Activated CD4-positive, alpha-beta T cell treated with anti-CD3 and anti-CD28 coated beads for 36 hours (primary cell): ENCODE measurements at regions not wholly inside any gene's neighbourhood (a gene's known extent, or its start where the extent isn't known, plus 50 kb on each side); places are given as distances from the start of the nearest gene placed in this dataset.

Source experiments
- ATAC-seq: fragments of 200-7000 bp; cut with Tn5 transposase; one replicate; pipeline ENCODE4 v1.10.0; 2021; ENCODE audit warnings: mild to moderate bottlenecking, moderate library complexity
- CTCF ChIA-PET: fragments of 350-600 bp; sonication (Branson Sonifier 250); formaldehyde crosslinking; loops from one replicate; lab custom pipeline; 2021; ENCODE audit warnings: antibody characterized with exemption; lab: Charles Lee
- POLR2A ChIA-PET: fragments of 350-600 bp; sonication (Branson Sonifier 250); formaldehyde crosslinking; loops from one replicate; lab custom pipeline; 2021; ENCODE audit warnings: antibody characterized with exemption, inconsistent platforms; lab: Charles Lee
- DNase-seq: peaks from one replicate; pipeline ENCODE4 v3.0.0-alpha.2; 2020
- H3K27ac Mint-ChIP-seq: one replicate; pipeline ENCODE4 v1.8.0; 2021; ENCODE audit warnings: mixed read lengths
- H3K27me3 Mint-ChIP-seq: one replicate; pipeline ENCODE4 v1.8.0; 2021; ENCODE audit warnings: mixed read lengths
- H3K36me3 Mint-ChIP-seq: one replicate; pipeline ENCODE4 v1.8.0; 2021; ENCODE audit warnings: low read depth, mixed read lengths
- H3K4me1 Mint-ChIP-seq: one replicate; pipeline ENCODE4 v1.8.0; 2021; ENCODE audit warnings: mixed read lengths
- H3K4me3 Mint-ChIP-seq: one replicate; pipeline ENCODE4 v1.8.0; 2021; ENCODE audit warnings: mild to moderate bottlenecking, moderate library complexity, mixed read lengths
- H3K9me3 Mint-ChIP-seq: one replicate; pipeline ENCODE4 v1.8.0; 2021; ENCODE audit warnings: low read depth, mixed read lengths
- intact Hi-C, 2 experiments: fragments of 100-400 bp; cut with DNase I in 1 of 2; cut with micrococcal nuclease in 1 of 2; formaldehyde crosslinking; loops; one replicate each; pipeline versions ENCODE4 v1.14.2 to v1.15.1; 2022 to 2024; cut with DNase I, micrococcal nuclease

- no peaks in the 10 kb centered on the region for H3K27me3 Mint-ChIP-seq
- ATAC-seq, result no peak
- ChIA-PET POLR2A (no interaction called here), CTCF (interaction anchor here (0.9 kb wide), 1 partner anchor 8 kb away, joined by 4 read pairs; no protein-coding TSS in a partner anchor)
- no peak overlapping the region for H3K27ac Mint-ChIP-seq
- no peak for DNase-seq
- intact Hi-C loops, result no loop called here
- H3K36me3 Mint-ChIP-seq, result no peaks in the 10 kb centered on the region
- H3K4me1 Mint-ChIP-seq, result no peaks in the 10 kb centered on the region
- H3K4me3 Mint-ChIP-seq, result no peak overlapping the region
- no peaks in the 10 kb centered on the region for H3K9me3 Mint-ChIP-seq
These were observed 2227.9 kb upstream of the PCDH20 start for GRCh38 chr13:63643543-63643942.

- Mint-ChIP-seq H3K27me3 (no peaks in the 10 kb centered on the region), H3K4me1 (no peaks in the 10 kb centered on the region), H3K4me3 (no peak overlapping the region), H3K36me3 (no peaks in the 10 kb centered on the region), H3K9me3 (peaks cover 5% of the 10 kb centered on the region), H3K27ac (no peak overlapping the region)
- no peak for ATAC-seq
- POLR2A ChIA-PET, result no interaction called here
- no peak for DNase-seq
- CTCF ChIA-PET, result no interaction called here
- intact Hi-C loops, result no loop called here
These were observed 2220.8 kb upstream of the PCDH20 start for GRCh38 chr13:63636316-63636993.

GRCh38 chr13:63632321-63632720 is 2216.7 kb upstream of the PCDH20 start:
- ATAC-seq (no peak), DNase-seq (no peak)
- H3K4me3 Mint-ChIP-seq, result no peak overlapping the region
- POLR2A ChIA-PET, result no interaction called here
- no peaks in the 10 kb centered on the region for H3K4me1 Mint-ChIP-seq
- CTCF ChIA-PET, result no interaction called here
- H3K9me3 Mint-ChIP-seq, result peaks cover 12% of the 10 kb centered on the region
- H3K27me3 Mint-ChIP-seq, result no peaks in the 10 kb centered on the region
- no peaks in the 10 kb centered on the region for H3K36me3 Mint-ChIP-seq
- intact Hi-C loops, result no loop called here
- no peak overlapping the region for H3K27ac Mint-ChIP-seq

GRCh38 chr13:63631006-63631405 is 2215.4 kb upstream of the PCDH20 start:
- DNase-seq, result no peak
- H3K27me3 Mint-ChIP-seq, result no peaks in the 10 kb centered on the region
- CTCF ChIA-PET, result no interaction called here
- no peaks in the 10 kb centered on the region for H3K4me1 Mint-ChIP-seq
- no peaks in the 10 kb centered on the region for H3K36me3 Mint-ChIP-seq
- intact Hi-C loops, result no loop called here
- peaks cover 12% of the 10 kb centered on the region for H3K9me3 Mint-ChIP-seq
- H3K4me3 Mint-ChIP-seq, result no peak overlapping the region
- H3K27ac Mint-ChIP-seq, result no peak overlapping the region
- no peak for ATAC-seq
- POLR2A ChIA-PET, result no interaction called here

- no peaks in the 10 kb centered on the region for H3K4me1 Mint-ChIP-seq
- no peak for DNase-seq
- H3K27ac Mint-ChIP-seq, result no peak overlapping the region
- H3K4me3 Mint-ChIP-seq, result no peak overlapping the region
- peaks cover 12% of the 10 kb centered on the region for H3K9me3 Mint-ChIP-seq
- no peaks in the 10 kb centered on the region for H3K27me3 Mint-ChIP-seq
- CTCF ChIA-PET, result no interaction called here
- no peaks in the 10 kb centered on the region for H3K36me3 Mint-ChIP-seq
- ATAC-seq, result no peak
- POLR2A ChIA-PET, result no interaction called here
- intact Hi-C loops, result no loop called here
These were observed 2213.9 kb upstream of the PCDH20 start for GRCh38 chr13:63629591-63629990.

GRCh38 chr13:63628310-63628709 is 2212.7 kb upstream of the PCDH20 start:
- H3K9me3 Mint-ChIP-seq, result peaks cover 11% of the 10 kb centered on the region
- H3K4me1 Mint-ChIP-seq, result no peaks in the 10 kb centered on the region
- H3K4me3 Mint-ChIP-seq, result no peak overlapping the region
- H3K27me3 Mint-ChIP-seq, result no peaks in the 10 kb centered on the region
- CTCF ChIA-PET, result no interaction called here
- intact Hi-C loops, result no loop called here
- ATAC-seq, result no peak
- POLR2A ChIA-PET, result interaction anchor here (0.6 kb wide), 1 partner anchor 1514 kb away, joined by 7 read pairs; no protein-coding TSS in a partner anchor
- no peak overlapping the region for H3K27ac Mint-ChIP-seq
- DNase-seq, result no peak
- no peaks in the 10 kb centered on the region for H3K36me3 Mint-ChIP-seq

GRCh38 chr13:63625869-63626268 is 2210.2 kb upstream of the PCDH20 start:
- Mint-ChIP-seq H3K36me3 (no peaks in the 10 kb centered on the region), H3K27me3 (no peaks in the 10 kb centered on the region), H3K9me3 (peaks cover 8% of the 10 kb centered on the region), H3K4me1 (no peaks in the 10 kb centered on the region), H3K27ac (no peak overlapping the region), H3K4me3 (no peak overlapping the region)
- ChIA-PET POLR2A (no interaction called here), CTCF (no interaction called here)
- DNase-seq (no peak), ATAC-seq (no peak)
- intact Hi-C loops, result no loop called here

- Mint-ChIP-seq H3K27me3 (no peaks in the 10 kb centered on the region), H3K4me3 (no peak overlapping the region), H3K27ac (no peak overlapping the region), H3K9me3 (peaks cover 4% of the 10 kb centered on the region), H3K4me1 (no peaks in the 10 kb centered on the region), H3K36me3 (no peaks in the 10 kb centered on the region)
- intact Hi-C loops, result no loop called here
- no peak for DNase-seq
- CTCF ChIA-PET, result no interaction called here
- POLR2A ChIA-PET, result no interaction called here
- ATAC-seq, result no peak
These were observed 2199.4 kb upstream of the PCDH20 start for GRCh38 chr13:63614874-63615612.

- Mint-ChIP-seq H3K36me3 (no peaks in the 10 kb centered on the region), H3K27me3 (no peaks in the 10 kb centered on the region), H3K27ac (no peak overlapping the region), H3K4me3 (no peak overlapping the region), H3K4me1 (no peaks in the 10 kb centered on the region), H3K9me3 (peaks cover 15% of the 10 kb centered on the region)
- intact Hi-C loops, result no loop called here
- POLR2A ChIA-PET, result no interaction called here
- DNase-seq (no peak), ATAC-seq (no peak)
- CTCF ChIA-PET, result no interaction called here
These were observed 2191.5 kb upstream of the PCDH20 start for GRCh38 chr13:63607153-63607552.

GRCh38 chr13:63605962-63606361 is 2190.3 kb upstream of the PCDH20 start:
- H3K36me3 Mint-ChIP-seq, result no peaks in the 10 kb centered on the region
- no peaks in the 10 kb centered on the region for H3K27me3 Mint-ChIP-seq
- ChIA-PET CTCF (no interaction called here), POLR2A (no interaction called here)
- H3K4me3 Mint-ChIP-seq, result no peak overlapping the region
- H3K4me1 Mint-ChIP-seq, result no peaks in the 10 kb centered on the region
- no peak overlapping the region for H3K27ac Mint-ChIP-seq
- DNase-seq, result no peak
- intact Hi-C loops, result no loop called here
- ATAC-seq, result no peak
- peaks cover 19% of the 10 kb centered on the region for H3K9me3 Mint-ChIP-seq

GRCh38 chr13:63605403-63605802 is 2189.8 kb upstream of the PCDH20 start:
- no peak for ATAC-seq
- H3K36me3 Mint-ChIP-seq, result no peaks in the 10 kb centered on the region
- no peak for DNase-seq
- POLR2A ChIA-PET, result no interaction called here
- intact Hi-C loops, result no loop called here
- H3K27me3 Mint-ChIP-seq, result no peaks in the 10 kb centered on the region
- CTCF ChIA-PET, result no interaction called here
- peaks cover 19% of the 10 kb centered on the region for H3K9me3 Mint-ChIP-seq
- H3K4me3 Mint-ChIP-seq, result no peak overlapping the region
- no peaks in the 10 kb centered on the region for H3K4me1 Mint-ChIP-seq
- H3K27ac Mint-ChIP-seq, result no peak overlapping the region

GRCh38 chr13:63595811-63596210 is 2180.2 kb upstream of the PCDH20 start:
- H3K9me3 Mint-ChIP-seq, result peaks cover 2% of the 10 kb centered on the region
- no peaks in the 10 kb centered on the region for H3K27me3 Mint-ChIP-seq
- DNase-seq (no peak), ATAC-seq (no peak)
- H3K4me3 Mint-ChIP-seq, result no peak overlapping the region
- H3K4me1 Mint-ChIP-seq, result no peaks in the 10 kb centered on the region
- ChIA-PET CTCF (no interaction called here), POLR2A (no interaction called here)
- intact Hi-C loops, result no loop called here
- no peaks in the 10 kb centered on the region for H3K36me3 Mint-ChIP-seq
- H3K27ac Mint-ChIP-seq, result no peak overlapping the region
